ENCODE measurements at regions not wholly inside any gene's neighbourhood (a gene's known extent, or its start where the extent isn't known, plus 50 kb on each side); places are given as distances from the start of the nearest gene placed in this dataset.

- peaks cover 28% of the 10 kb centered on the region for H3K4me1 Mint-ChIP-seq
- H3K36me3 Mint-ChIP-seq = peaks cover 4% of the 10 kb centered on the region
- H3K9me3 Mint-ChIP-seq = no peaks in the 10 kb centered on the region
- no peaks in the 10 kb centered on the region for H3K27me3 Mint-ChIP-seq (ENCODE audit: low read depth)
- DNase-seq (ENCODE audit: low spot score in 2 of 2, unreplicated experiment in 2 of 2) = no peak
- no peak overlapping the region for H3K27ac Mint-ChIP-seq
- no peak overlapping the region for H3K4me3 Mint-ChIP-seq
- TF ChIP-seq, protein P1, sequence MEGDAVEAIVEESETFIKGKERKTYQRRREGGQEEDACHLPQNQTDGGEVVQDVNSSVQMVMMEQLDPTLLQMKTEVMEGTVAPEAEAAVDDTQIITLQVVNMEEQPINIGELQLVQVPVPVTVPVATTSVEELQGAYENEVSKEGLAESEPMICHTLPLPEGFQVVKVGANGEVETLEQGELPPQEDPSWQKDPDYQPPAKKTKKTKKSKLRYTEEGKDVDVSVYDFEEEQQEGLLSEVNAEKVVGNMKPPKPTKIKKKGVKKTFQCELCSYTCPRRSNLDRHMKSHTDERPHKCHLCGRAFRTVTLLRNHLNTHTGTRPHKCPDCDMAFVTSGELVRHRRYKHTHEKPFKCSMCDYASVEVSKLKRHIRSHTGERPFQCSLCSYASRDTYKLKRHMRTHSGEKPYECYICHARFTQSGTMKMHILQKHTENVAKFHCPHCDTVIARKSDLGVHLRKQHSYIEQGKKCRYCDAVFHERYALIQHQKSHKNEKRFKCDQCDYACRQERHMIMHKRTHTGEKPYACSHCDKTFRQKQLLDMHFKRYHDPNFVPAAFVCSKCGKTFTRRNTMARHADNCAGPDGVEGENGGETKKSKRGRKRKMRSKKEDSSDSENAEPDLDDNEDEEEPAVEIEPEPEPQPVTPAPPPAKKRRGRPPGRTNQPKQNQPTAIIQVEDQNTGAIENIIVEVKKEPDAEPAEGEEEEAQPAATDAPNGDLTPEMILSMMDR (IDR thresholded peaks at IDR 0.05; ENCODE audit: unreplicated experiment) = no peak
Measured at GRCh38 chr9:2495221-2496005, 126.2 kb upstream of the VLDLR start.

GRCh38 chr9:2496169-2496568 is 125.4 kb upstream of the VLDLR start:
- no peak for DNase-seq (ENCODE audit: low spot score in 2 of 2, unreplicated experiment in 2 of 2)
- peaks cover 2% of the 10 kb centered on the region for H3K36me3 Mint-ChIP-seq
- no peak overlapping the region for H3K4me3 Mint-ChIP-seq
- no peaks in the 10 kb centered on the region for H3K27me3 Mint-ChIP-seq (ENCODE audit: low read depth)
- H3K27ac Mint-ChIP-seq = no peak overlapping the region
- H3K4me1 Mint-ChIP-seq = peaks cover 31% of the 10 kb centered on the region
- H3K9me3 Mint-ChIP-seq = no peaks in the 10 kb centered on the region
- TF ChIP-seq, protein P1 (IDR thresholded peaks at IDR 0.05; ENCODE audit: unreplicated experiment) = no peak

DNA sequence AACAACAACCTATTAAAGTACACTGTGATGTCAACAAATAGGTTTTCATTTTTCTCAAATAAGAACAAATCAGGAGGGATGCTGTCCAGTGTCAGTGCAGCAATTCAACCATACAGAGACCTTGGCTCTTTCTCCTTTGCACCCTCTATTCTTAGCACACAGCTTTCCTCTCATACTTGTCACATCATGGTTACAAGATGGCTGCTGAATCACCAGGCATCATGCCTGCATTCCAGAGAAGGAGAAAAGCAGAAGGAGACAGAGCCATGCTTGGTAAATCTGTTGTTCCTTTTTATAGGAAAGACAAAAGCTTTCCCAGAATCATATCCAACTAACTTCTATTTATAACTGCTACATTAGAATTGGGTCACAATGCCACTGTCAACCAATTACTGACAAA is 124.7 kb upstream of the VLDLR start:
- H3K27ac Mint-ChIP-seq = no peak overlapping the region

DNA sequence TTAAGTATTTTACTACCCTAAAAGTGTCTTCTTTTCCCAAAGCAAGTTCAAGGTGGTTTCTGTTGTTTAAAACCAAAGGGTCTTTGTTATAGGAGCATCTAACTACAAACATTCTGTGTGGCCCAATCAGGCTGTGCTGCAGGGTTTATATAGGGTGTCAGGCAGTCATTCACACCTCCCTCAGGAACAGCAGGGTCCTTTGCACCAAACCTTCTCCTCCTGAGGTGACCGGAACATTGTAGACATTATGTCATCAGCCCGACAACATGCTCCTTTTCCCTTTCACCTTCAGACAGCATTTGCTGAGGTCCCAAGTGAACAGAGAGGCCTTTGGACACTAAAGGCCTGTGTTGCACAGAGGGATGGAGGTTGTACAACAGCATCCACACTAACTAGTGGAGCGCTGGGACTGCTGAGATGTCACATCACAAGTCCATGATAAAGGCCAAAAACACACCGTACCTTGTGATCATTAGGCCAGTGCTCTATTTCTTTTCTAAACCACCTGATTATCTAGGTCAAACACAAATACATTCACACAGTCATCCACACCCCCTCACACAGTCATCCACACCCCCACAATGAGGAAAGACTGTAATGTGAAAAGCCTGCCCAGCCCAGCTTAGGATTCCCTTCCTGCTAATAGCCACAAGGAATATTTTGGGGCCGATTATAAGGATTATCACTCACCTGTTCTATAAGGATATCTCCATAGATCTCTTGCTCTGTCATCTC is 123.8 kb upstream of the VLDLR start:
- H3K4me3 Mint-ChIP-seq = no peak overlapping the region
- H3K9me3 Mint-ChIP-seq = no peaks in the 10 kb centered on the region
- H3K36me3 Mint-ChIP-seq = peaks cover 2% of the 10 kb centered on the region
- no peaks in the 10 kb centered on the region for H3K27me3 Mint-ChIP-seq (ENCODE audit: low read depth)
- TF ChIP-seq, protein P1 (IDR thresholded peaks at IDR 0.05; ENCODE audit: unreplicated experiment) = no peak
- no peak for DNase-seq (ENCODE audit: low spot score in 2 of 2, unreplicated experiment in 2 of 2)
- no peak overlapping the region for H3K27ac Mint-ChIP-seq
- peaks cover 30% of the 10 kb centered on the region for H3K4me1 Mint-ChIP-seq

More for the DNA sequence above, 124.7 kb upstream of the VLDLR start:
- Mint-ChIP-seq H3K9me3 (no peaks in the 10 kb centered on the region), H3K27me3 (ENCODE audit: low read depth) (no peaks in the 10 kb centered on the region), H3K4me1 (peaks cover 34% of the 10 kb centered on the region), H3K4me3 (no peak overlapping the region), H3K36me3 (peaks cover 2% of the 10 kb centered on the region)
- TF ChIP-seq, protein P1 (IDR thresholded peaks at IDR 0.05; ENCODE audit: unreplicated experiment) = no peak
- DNase-seq (ENCODE audit: low spot score in 2 of 2, unreplicated experiment in 2 of 2) = no peak

DNA sequence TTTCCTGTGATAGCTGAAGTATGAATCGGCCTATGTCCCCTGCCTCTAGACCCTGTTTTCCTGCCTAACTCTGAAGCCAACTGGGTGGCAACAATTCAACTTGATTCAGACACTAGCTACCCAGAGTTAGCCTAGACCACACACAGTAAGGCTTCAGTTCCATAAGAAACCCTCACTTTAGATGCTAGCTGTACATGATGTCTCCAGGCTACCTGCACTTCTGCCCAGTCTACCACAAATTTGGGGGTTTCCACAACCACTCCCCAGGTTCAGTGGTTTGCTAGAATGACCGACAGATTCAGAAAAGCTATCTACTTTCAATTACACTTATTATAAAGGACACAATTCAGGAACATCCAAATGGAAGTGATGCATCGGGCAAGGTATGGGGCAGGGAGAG is 119.4 kb upstream of the VLDLR start:
- Mint-ChIP-seq H3K36me3 (peaks cover 6% of the 10 kb centered on the region), H3K27me3 (ENCODE audit: low read depth) (no peaks in the 10 kb centered on the region), H3K4me1 (peaks cover 25% of the 10 kb centered on the region), H3K9me3 (no peaks in the 10 kb centered on the region), H3K27ac (no peak overlapping the region), H3K4me3 (no peak overlapping the region)
- DNase-seq (ENCODE audit: low spot score in 2 of 2, unreplicated experiment in 2 of 2) = no peak
- TF ChIP-seq, protein P1 (IDR thresholded peaks at IDR 0.05; ENCODE audit: unreplicated experiment) = no peak
